HG03442 (cell line): ENCODE measurements at regions not wholly inside any gene's neighbourhood (a gene's known extent, or its start where the extent isn't known, plus 50 kb on each side); places are given as distances from the start of the nearest gene placed in this dataset.

ENCODE experiments used
- ATAC-seq: cut with Tn5 transposase; IDR thresholded peaks from one replicate; pipeline ENCODE4 v1.9.1; 2021; ENCODE audit warnings: mild to moderate bottlenecking, moderate library complexity; ENCODE audit not compliant: unreplicated experiment

- ATAC-seq, result no peak
Observed at GRCh38 chr20:10770753-10771152, 97.0 kb upstream of the JAG1 start.

- no peak for ATAC-seq
Observed at GRCh38 chr20:10771435-10772140, 97.8 kb upstream of the JAG1 start.

DNA sequence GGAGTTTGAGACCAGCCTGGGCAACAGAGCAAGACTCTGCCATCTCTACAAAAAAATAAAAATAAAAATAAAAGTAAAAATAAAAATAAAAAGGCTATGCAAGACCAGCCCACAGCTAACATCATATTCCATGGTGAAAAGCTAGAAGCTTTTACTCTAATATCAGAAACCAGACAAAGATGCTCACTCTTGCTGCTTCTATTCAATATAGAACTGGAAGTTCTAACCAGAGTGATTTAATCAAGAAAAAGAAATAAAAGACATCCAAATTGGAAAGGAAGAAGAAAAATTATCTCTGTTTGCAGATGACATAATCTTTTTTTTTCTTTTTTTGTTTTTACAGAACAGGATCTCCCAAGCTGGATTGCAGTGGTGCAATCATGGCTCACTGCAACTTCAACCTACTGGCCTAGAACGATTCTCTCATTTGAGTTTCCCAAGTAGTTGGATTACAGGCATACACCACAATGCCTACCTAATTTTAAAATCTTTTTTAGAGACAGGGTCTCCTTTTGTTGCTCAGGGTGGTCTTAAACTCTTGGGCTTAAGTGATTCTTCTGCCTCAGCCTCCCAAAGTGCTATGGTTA is 100.7 kb upstream of the JAG1 start:
- no peak for ATAC-seq

DNA sequence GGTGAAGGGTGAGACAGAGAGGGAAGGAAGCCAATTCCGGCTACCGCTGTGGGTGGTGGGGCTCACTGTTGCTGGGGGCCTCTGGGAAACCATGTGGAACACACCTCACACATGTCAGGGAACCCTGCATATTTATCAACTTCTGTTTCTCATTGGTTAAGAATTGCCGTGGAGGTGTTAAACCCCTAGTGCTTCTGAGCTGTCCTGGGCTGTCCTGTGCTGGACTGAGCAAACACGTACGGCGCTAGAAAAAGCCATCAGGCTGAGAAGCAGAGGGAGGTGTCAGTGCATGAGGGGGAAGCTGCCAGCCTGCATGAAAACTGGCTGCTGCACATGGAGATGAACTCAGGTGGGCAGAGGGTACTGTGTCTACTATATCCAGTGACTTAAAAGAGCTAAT is 103.9 kb upstream of the JAG1 start:
- no peak for ATAC-seq

GRCh38 chr20:10779911-10780310 is 106.1 kb upstream of the JAG1 start:
- no peak for ATAC-seq

GRCh38 chr20:10780901-10781300 is 107.1 kb upstream of the JAG1 start:
- ATAC-seq, result no peak

- ATAC-seq, result peak; percentile 50
Observed at GRCh38 chr20:10781526-10781925, 107.7 kb upstream of the JAG1 start.

- ATAC-seq, result no peak
Observed at GRCh38 chr20:10783707-10784553, 110.1 kb upstream of the JAG1 start.

GRCh38 chr20:10784554-10785183 is 110.9 kb upstream of the JAG1 start:
- ATAC-seq, result no peak

- no peak for ATAC-seq
Observed at GRCh38 chr20:10786678-10787077, 112.9 kb upstream of the JAG1 start.

GRCh38 chr20:10788055-10788454 is 114.3 kb upstream of the JAG1 start:
- no peak for ATAC-seq

DNA sequence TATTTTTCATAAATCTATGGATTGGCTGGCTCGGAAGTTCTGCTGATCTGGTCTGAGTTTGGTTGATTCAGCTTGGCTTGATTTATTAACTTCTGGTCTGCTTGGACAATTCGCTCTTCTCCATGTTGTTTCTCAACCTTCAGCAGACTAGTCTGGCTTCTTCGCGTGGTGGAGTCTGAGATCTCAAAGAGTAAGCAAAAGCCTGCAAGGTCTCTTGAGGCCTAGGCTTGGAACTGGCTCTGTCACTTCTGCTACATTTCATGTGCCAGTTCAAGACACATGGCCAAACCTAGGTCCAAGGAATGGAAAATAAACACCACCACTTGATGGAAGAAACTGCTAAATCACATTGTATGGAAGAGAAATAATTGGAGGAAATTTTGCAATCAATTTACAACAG is 115.1 kb upstream of the JAG1 start:
- no peak for ATAC-seq

- no peak for ATAC-seq
Observed at GRCh38 chr20:10789386-10789785, 115.6 kb upstream of the JAG1 start.

- ATAC-seq, result no peak
Observed at GRCh38 chr20:10790013-10790412, 116.2 kb upstream of the JAG1 start.

DNA sequence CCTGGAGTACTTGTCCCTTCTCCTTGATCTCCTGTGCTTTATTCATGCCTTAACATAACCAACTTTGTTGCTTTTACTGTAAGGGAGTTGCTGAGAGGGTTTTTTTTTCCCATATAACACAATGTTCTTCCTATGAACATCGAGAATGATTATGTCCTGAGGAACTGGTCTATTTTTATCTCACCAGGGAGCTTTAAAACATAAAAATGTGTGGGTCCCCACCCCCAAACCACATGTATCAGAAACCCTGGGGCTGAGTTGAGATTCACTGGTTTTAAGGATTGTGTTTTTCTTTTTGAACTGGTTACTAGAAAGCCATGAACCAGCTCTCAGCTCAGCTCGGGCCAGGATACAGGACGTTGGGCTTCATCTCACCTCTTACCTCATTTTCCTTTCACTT is 118.5 kb upstream of the JAG1 start:
- no peak for ATAC-seq

- ATAC-seq, result no peak
Observed at GRCh38 chr20:10793766-10794165, 120.0 kb upstream of the JAG1 start.

DNA sequence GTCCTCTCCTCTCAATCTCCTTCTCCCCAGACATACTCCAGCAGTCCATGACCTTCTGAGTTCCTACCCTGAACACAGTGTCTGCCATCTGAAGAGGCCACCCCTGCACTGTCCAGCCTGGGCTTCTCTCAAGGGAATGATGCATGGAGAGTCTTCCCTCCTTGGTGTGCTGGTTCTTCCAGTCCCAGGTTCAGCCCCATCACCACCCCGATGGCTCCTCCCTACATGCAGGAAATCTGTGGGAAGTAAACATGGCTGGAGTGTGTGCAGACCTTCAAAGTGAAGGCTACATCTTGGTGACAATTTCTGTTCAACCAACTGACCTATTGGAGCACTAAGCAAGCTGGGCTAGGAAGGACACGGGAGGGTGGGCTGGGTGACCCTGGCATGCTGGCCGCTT is 121.0 kb upstream of the JAG1 start:
- no peak for ATAC-seq

DNA sequence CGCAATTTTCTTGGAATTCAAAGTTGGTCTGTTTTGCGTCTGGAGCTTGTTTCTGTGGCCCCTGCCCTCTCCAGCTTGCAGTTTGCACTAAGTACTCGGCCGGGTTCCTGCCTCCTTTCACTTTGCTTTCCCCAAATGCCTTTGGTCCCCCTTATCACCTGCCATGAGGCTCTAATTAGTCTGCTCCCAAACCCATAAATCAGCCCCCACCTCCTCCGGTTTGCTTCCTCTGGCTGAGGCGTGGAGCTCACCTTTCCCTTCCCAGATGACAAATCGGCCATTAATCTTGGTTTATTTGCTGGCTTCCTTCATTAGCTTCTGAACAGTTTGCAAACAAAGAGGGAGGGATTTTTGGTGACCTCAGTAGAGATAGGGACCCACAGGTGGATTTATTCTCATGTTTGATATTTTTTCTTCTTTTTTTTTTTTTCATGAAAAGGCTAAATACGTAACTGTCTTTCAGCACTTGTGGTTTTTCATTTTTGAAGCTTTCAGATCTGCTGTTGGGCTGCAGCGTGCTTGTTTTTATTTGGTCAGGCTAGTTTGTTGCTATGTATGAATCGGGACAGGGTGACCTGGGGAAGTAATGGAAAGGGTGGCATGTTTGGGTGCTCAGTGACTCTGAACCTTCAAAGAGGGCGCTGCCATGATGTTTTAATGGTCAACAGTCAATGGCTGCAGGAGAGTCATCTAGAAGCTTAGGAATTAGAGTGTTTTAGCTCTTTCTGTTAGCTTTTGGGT is 121.7 kb upstream of the JAG1 start:
- no peak for ATAC-seq

GRCh38 chr20:10798811-10799210 is 125.0 kb upstream of the JAG1 start:
- ATAC-seq, result no peak

GRCh38 chr20:10799735-10800134 is 125.9 kb upstream of the JAG1 start:
- ATAC-seq, result no peak

DNA sequence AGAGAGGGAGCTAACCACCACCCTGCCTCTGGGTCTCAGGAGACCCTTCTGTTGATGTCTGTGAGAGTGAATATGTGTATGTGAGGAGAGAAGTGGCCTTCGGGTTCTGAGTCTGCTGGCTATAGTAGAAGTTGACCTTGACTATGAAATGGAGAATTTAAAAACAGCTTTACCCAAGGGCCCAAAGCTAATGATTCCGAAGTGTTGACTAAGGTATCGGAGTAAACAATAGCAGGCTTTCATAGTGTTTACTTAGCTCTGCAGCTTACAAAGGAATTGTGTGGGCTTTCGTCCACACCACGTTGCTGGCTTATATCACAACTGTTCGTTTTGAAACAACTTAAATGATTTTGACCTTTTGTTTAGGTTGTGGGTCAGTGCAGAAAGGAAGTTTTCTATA is 126.5 kb upstream of the JAG1 start:
- ATAC-seq, result no peak
